T-helper 17 cell (primary cell): ENCODE measurements at regions not wholly inside any gene's neighbourhood (a gene's known extent, or its start where the extent isn't known, plus 50 kb on each side); places are given as distances from the start of the nearest gene placed in this dataset.

ENCODE experiments used
- ATAC-seq: fragments of 150-1000 bp; cut with Tn5 transposase; 2 replicates; pipeline ENCODE4 v1.10.0; 2021; ENCODE audit warnings: mild to moderate bottlenecking, moderate library complexity
- DNase-seq, 3 donors: peaks; one replicate each; pipeline versions ENCODE4 v3.0.0 to v3.0.0-alpha.2; 2020 to 2021
- H3K9me3 ChIP-seq: one replicate; pipeline ENCODE4 v1.7.0; 2013; ENCODE audit warnings: low read length, mild to moderate bottlenecking; ENCODE audit not compliant: control insufficient read depth, poor library complexity, severe bottlenecking
- H3K27ac Mint-ChIP-seq: one replicate; pipeline ENCODE4 v1.8.0; 2022; ENCODE audit warnings: mild to moderate bottlenecking, moderate library complexity, mixed read lengths
- H3K27me3 Mint-ChIP-seq: one replicate; pipeline ENCODE4 v1.8.0; 2022; ENCODE audit warnings: mixed read lengths
- H3K36me3 Mint-ChIP-seq: one replicate; pipeline ENCODE4 v1.8.0; 2022; ENCODE audit warnings: low read depth, mixed read lengths
- H3K4me1 Mint-ChIP-seq: one replicate; pipeline ENCODE4 v1.8.0; 2022; ENCODE audit warnings: mild to moderate bottlenecking, mixed read lengths
- H3K4me3 Mint-ChIP-seq: one replicate; pipeline ENCODE4 v1.8.0; 2022; ENCODE audit warnings: mild to moderate bottlenecking, moderate library complexity, mixed read lengths

DNA sequence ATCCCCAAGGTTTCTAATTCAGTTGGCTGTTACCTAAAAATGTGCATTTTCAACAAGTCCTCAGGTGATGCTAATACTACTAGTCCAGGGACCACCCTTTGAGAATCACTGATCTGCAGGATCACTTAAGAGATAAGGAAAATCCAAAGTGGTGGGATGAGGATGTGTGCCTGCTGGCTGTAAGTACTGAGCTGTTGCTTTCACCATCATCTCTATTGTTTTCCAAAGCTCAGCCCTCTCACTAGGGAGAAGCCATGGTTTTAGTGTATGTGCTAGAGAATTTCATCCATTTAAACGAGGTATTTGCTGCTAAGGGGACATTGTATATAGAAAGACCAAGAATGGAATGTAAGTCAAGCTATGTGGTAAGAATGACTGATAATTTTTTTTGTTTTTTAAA, 202.3 kb downstream of the KIF21A start:
- no peak for ATAC-seq
- no peak for DNase-seq
- H3K9me3 ChIP-seq = no peaks in the 10 kb centered on the region
- peaks cover 6% of the 10 kb centered on the region for H3K27me3 Mint-ChIP-seq
- H3K4me3 Mint-ChIP-seq = no peak overlapping the region
- no peak overlapping the region for H3K27ac Mint-ChIP-seq
- H3K36me3 Mint-ChIP-seq = no peaks in the 10 kb centered on the region
- no peaks in the 10 kb centered on the region for H3K4me1 Mint-ChIP-seq

- ATAC-seq = no peak
- H3K27me3 Mint-ChIP-seq = peaks cover 4% of the 10 kb centered on the region
- H3K36me3 Mint-ChIP-seq = no peaks in the 10 kb centered on the region
- no peak overlapping the region for H3K4me3 Mint-ChIP-seq
- no peak overlapping the region for H3K27ac Mint-ChIP-seq
- H3K9me3 ChIP-seq = no peaks in the 10 kb centered on the region
- H3K4me1 Mint-ChIP-seq = no peaks in the 10 kb centered on the region
- DNase-seq = no peak
Measured at GRCh38 chr12:39239490-39240486, 203.1 kb downstream of the KIF21A start.

DNA sequence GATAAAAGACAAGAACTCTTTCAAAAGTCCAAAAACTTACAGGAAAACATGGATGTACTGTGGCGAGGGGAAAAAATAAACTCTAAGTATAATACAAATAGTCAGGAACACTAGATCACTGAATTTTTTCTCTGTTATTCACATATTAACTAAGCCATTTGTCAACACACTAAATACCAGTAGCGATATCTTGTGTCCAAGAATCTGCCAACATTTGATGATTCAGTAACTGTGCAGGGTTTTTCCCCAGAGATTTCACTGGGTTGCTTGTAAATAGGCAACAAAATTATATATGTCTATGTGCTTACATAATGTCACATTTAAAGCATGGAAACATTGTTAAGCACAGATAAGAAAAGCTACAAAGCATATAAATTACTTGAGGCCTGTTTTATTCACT, 205.9 kb downstream of the KIF21A start:
- Mint-ChIP-seq H3K27ac (no peak overlapping the region), H3K27me3 (no peaks in the 10 kb centered on the region), H3K4me1 (no peaks in the 10 kb centered on the region)

GRCh38 chr12:39235990-39236767, 206.7 kb downstream of the KIF21A start:
- no peaks in the 10 kb centered on the region for H3K36me3 Mint-ChIP-seq
- H3K27me3 Mint-ChIP-seq = no peaks in the 10 kb centered on the region
- H3K4me3 Mint-ChIP-seq = no peak overlapping the region
- no peaks in the 10 kb centered on the region for H3K9me3 ChIP-seq
- no peaks in the 10 kb centered on the region for H3K4me1 Mint-ChIP-seq
- H3K27ac Mint-ChIP-seq = no peak overlapping the region
- no peak for ATAC-seq
- no peak for DNase-seq

More for the DNA sequence above, 205.9 kb downstream of the KIF21A start:
- DNase-seq = no peak
- Mint-ChIP-seq H3K36me3 (no peaks in the 10 kb centered on the region), H3K4me3 (no peak overlapping the region)
- ATAC-seq = no peak
- H3K9me3 ChIP-seq = no peaks in the 10 kb centered on the region

DNA sequence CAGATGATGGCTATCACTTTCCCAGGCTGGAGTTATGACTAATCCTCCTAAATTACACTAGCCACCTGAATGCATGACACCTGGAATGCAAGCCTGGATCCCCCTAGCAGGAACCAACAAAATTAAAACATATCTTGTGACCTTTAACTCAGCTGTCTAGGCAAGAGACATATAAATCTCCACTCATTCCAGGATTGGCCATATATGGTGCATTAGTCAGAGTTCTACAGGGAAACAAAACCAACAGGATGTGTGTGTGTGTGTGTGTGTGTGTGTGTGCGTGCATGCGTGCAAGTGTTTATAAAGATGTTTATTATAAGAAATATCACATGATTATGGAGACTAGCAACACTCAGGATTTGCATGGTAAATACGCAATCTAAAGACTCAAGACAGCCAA, 212.8 kb downstream of the KIF21A start:
- DNase-seq (no peak), ATAC-seq (no peak)
- no peaks in the 10 kb centered on the region for H3K4me1 Mint-ChIP-seq
- H3K27me3 Mint-ChIP-seq = no peaks in the 10 kb centered on the region
- no peaks in the 10 kb centered on the region for H3K36me3 Mint-ChIP-seq
- no peaks in the 10 kb centered on the region for H3K9me3 ChIP-seq
- H3K4me3 Mint-ChIP-seq = no peak overlapping the region
- H3K27ac Mint-ChIP-seq = no peak overlapping the region

DNA sequence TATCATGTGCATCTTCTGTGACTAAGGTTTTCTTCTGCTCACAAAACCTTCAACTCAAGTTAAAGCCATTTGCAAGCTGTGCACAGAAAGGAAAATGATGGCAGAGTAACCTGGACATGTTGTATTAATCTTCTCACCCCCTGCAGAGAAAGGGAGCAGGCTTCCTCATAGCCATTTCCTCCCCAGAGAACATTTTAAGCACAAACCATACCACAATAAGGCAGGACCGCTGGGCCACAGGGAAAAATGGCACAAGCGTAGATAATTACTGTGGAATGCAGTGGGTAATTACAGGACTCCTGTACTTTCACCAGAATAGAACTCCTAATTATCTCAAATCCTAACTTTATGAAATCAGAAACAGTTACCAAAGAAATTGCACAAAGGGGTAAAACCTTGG, 215.7 kb downstream of the KIF21A start:
- Mint-ChIP-seq H3K36me3 (no peaks in the 10 kb centered on the region), H3K27me3 (no peaks in the 10 kb centered on the region), H3K27ac (no peak overlapping the region), H3K4me3 (no peak overlapping the region), H3K4me1 (no peaks in the 10 kb centered on the region)
- no peak for DNase-seq
- no peak for ATAC-seq
- no peaks in the 10 kb centered on the region for H3K9me3 ChIP-seq

DNA sequence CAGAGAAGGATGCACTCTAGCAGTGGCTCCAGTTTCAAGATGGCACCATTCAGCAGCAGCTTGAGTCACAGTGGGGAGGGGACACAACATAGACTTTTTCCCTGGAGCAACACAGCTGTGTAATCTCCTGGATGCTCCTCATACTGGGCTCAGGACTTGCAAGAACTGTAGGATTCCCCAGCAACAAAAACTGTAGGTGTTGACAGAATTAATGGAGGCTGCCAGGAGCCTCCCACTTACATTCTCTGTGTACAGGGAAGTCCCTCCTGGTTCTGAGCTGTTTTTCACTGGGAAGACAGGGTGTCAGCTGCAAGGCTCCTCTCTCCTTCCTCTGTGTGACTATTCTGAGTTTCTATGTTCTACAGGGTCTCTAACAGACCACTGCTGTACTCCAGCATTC, 217.9 kb downstream of the KIF21A start:
- H3K9me3 ChIP-seq = no peaks in the 10 kb centered on the region
- DNase-seq (no peak), ATAC-seq (no peak)
- Mint-ChIP-seq H3K4me3 (no peak overlapping the region), H3K36me3 (no peaks in the 10 kb centered on the region), H3K27me3 (no peaks in the 10 kb centered on the region), H3K27ac (no peak overlapping the region), H3K4me1 (no peaks in the 10 kb centered on the region)

GRCh38 chr12:39205969-39206368, 237.0 kb downstream of the KIF21A start:
- no peak for ATAC-seq
- no peak for DNase-seq
- H3K27ac Mint-ChIP-seq = no peak overlapping the region
- H3K36me3 Mint-ChIP-seq = no peaks in the 10 kb centered on the region
- no peak overlapping the region for H3K4me3 Mint-ChIP-seq
- no peaks in the 10 kb centered on the region for H3K4me1 Mint-ChIP-seq
- no peaks in the 10 kb centered on the region for H3K9me3 ChIP-seq
- no peaks in the 10 kb centered on the region for H3K27me3 Mint-ChIP-seq

DNA sequence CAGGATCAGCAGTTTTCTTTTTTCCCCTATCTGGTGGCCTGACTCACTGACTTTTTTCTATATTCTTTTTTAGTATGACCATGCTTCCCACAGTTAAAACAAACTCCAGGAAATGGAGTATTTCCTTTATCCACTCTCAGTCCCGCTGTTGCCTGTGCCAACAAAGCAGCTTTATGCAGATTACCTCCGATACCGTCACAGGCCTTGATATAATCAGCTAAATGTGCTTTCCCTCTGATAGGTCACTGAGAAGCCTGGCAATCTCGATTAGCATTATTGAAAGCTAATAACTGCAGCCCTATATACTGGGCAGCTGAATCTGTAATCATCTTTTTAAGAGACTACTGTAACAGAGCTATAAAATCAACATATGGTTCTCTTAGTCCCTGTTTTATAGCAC, 243.6 kb downstream of the KIF21A start:
- H3K27ac Mint-ChIP-seq = no peak overlapping the region
- DNase-seq (no peak), ATAC-seq (no peak)
- H3K27me3 Mint-ChIP-seq = no peaks in the 10 kb centered on the region
- H3K4me1 Mint-ChIP-seq = no peaks in the 10 kb centered on the region
- H3K36me3 Mint-ChIP-seq = no peaks in the 10 kb centered on the region
- no peaks in the 10 kb centered on the region for H3K9me3 ChIP-seq
- H3K4me3 Mint-ChIP-seq = no peak overlapping the region

DNA sequence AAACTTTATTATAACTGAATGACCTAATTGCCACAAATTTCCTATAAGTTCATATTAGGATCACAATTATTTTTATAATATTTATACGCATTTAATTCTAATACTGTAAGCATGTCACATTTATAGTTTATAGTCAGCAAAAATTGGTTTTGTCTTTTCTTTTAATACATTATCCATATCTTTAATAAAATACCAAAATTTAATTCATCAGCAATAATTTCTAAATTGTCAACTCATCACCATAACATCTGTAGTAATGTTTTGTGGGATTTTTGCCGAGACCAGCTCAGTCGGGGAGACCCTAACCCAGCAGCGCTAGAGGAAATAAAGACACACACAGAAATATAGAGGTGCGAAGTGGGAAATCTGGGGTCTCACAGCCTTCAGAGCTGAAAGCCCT, 254.2 kb downstream of the KIF21A start:
- Mint-ChIP-seq H3K4me3 (no peak overlapping the region), H3K27me3 (no peaks in the 10 kb centered on the region), H3K36me3 (no peaks in the 10 kb centered on the region), H3K4me1 (no peaks in the 10 kb centered on the region), H3K27ac (no peak overlapping the region)
- no peaks in the 10 kb centered on the region for H3K9me3 ChIP-seq
- DNase-seq = no peak
- ATAC-seq = no peak

DNA sequence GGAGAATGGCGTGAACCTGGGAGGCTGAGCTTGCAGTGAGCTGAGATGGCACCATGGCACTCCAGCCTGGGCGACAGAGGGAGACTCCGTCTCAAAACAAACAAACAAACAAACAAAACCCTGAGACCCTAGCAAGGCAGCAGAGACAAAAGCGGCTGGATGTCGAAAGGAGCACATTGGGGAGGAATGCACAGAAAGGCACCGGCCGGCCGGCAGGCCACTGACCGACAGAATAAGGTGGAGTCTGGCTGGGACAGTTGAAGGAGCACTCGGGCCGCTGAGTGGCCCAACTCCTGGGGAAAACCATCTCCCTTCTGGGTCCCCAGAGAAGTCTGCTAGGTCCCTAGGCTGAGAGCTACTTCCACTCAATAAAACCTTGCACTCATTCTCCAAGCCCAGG, 256.2 kb downstream of the KIF21A start:
- no peaks in the 10 kb centered on the region for H3K27me3 Mint-ChIP-seq
- no peaks in the 10 kb centered on the region for H3K36me3 Mint-ChIP-seq
- H3K4me1 Mint-ChIP-seq = no peaks in the 10 kb centered on the region
- DNase-seq (no peak), ATAC-seq (no peak)
- H3K4me3 Mint-ChIP-seq = no peak overlapping the region
- no peak overlapping the region for H3K27ac Mint-ChIP-seq
- no peaks in the 10 kb centered on the region for H3K9me3 ChIP-seq

GRCh38 chr12:39178837-39179236, 264.1 kb downstream of the KIF21A start:
- DNase-seq (no peak), ATAC-seq (no peak)
- no peaks in the 10 kb centered on the region for H3K9me3 ChIP-seq
- Mint-ChIP-seq H3K4me1 (no peaks in the 10 kb centered on the region), H3K36me3 (no peaks in the 10 kb centered on the region), H3K27ac (no peak overlapping the region), H3K4me3 (no peak overlapping the region), H3K27me3 (no peaks in the 10 kb centered on the region)

DNA sequence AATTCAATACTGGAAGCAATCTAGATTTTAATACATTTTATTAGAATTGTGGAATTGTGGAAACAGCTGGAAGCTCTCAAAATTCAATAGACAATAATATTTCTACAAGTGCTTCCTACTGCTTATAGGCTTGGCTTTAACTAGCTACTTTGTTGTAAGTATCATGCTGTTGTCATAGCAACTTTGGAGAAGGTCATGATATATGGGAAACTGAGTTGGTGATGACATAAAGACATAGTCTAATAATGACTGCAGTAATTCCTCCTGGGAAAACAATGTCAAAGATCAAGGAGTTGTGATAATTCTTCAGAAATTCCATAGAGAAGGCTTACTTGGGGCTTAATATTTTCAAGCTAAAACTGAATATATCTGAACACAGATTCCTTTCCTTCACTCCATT, 266.6 kb downstream of the KIF21A start:
- Mint-ChIP-seq H3K4me3 (no peak overlapping the region), H3K27ac (no peak overlapping the region), H3K36me3 (no peaks in the 10 kb centered on the region), H3K27me3 (no peaks in the 10 kb centered on the region), H3K4me1 (no peaks in the 10 kb centered on the region)
- ATAC-seq (no peak), DNase-seq (no peak)
- no peaks in the 10 kb centered on the region for H3K9me3 ChIP-seq
